HEK293T (cell line): ENCODE measurements at regions not wholly inside any gene's neighbourhood (a gene's known extent, or its start where the extent isn't known, plus 50 kb on each side); places are given as distances from the start of the nearest gene placed in this dataset.

ENCODE experiments used
- CTCF ChIA-PET: fragments of 350-600 bp; formaldehyde crosslinking; extraction: SDS; loops from one replicate; lab custom pipeline; 2021; ENCODE audit warnings: antibody characterized with exemption, inconsistent platforms; lab: Yijun Ruan, JAX
- POLR2A ChIA-PET: fragments of 350-600 bp; formaldehyde crosslinking; extraction: SDS; loops from one replicate; lab custom pipeline; 2020; ENCODE audit warnings: antibody characterized with exemption, inconsistent platforms; lab: Yijun Ruan, JAX
- DNase-seq: peaks from one replicate; pipeline ENCODE4 v3.0.0; 2012; ENCODE audit warnings: mixed read lengths; ENCODE audit errors: extremely low spot score
- ARNT ChIP-seq: fragments of 450-650 bp; IDR thresholded peaks from 2 replicates; pipeline ENCODE4 v1.6.1; 2017; ENCODE audit warnings: mild to moderate bottlenecking
- BHLHE40 ChIP-seq: fragments of 450-650 bp; IDR thresholded peaks from 2 replicates; pipeline ENCODE4 v1.6.1; 2016; ENCODE audit warnings: mild to moderate bottlenecking, moderate library complexity, borderline replicate concordance
- CTBP1 ChIP-seq: fragments of 450-650 bp; IDR thresholded peaks from 2 replicates; pipeline ENCODE4 v1.6.1; 2016; ENCODE audit warnings: borderline replicate concordance
- ELF4 ChIP-seq: fragments of 450-650 bp; IDR thresholded peaks from 2 replicates; pipeline ENCODE4 v1.6.1; 2017; ENCODE audit warnings: antibody characterized with exemption
- FOXA1 ChIP-seq: fragments of 450-650 bp; IDR thresholded peaks from 2 replicates; pipeline ENCODE4 v1.6.1; 2016; ENCODE audit warnings: mild to moderate bottlenecking
- FOXK2 ChIP-seq: fragments of 450-650 bp; IDR thresholded peaks from 2 replicates; pipeline ENCODE4 v1.6.1; 2016; ENCODE audit warnings: mild to moderate bottlenecking
- FOXM1 ChIP-seq: fragments of 450-650 bp; IDR thresholded peaks from 2 replicates; pipeline ENCODE4 v1.6.1; 2017; ENCODE audit warnings: mild to moderate bottlenecking, borderline replicate concordance
- HDGF ChIP-seq: fragments of 450-650 bp; IDR thresholded peaks from 2 replicates; pipeline ENCODE4 v1.6.1; 2017; ENCODE audit warnings: antibody characterized with exemption, borderline replicate concordance
- L3MBTL2 ChIP-seq: fragments of 450-650 bp; conservative IDR thresholded peaks from 2 replicates; pipeline ENCODE4 v1.6.1; 2016; ENCODE audit warnings: mild to moderate bottlenecking
- LEF1 ChIP-seq: fragments of 450-650 bp; IDR thresholded peaks from 2 replicates; pipeline ENCODE4 v1.6.1; 2017; ENCODE audit warnings: mild to moderate bottlenecking, borderline replicate concordance
- NFRKB ChIP-seq: fragments of 450-650 bp; IDR thresholded peaks from 2 replicates; pipeline ENCODE4 v1.6.1; 2016; ENCODE audit warnings: mild to moderate bottlenecking, moderate library complexity
- PKNOX1 ChIP-seq: fragments of 450-650 bp; IDR thresholded peaks from 2 replicates; pipeline ENCODE4 v1.6.1; 2016
- SP1 ChIP-seq: fragments of 450-650 bp; IDR thresholded peaks from 2 replicates; pipeline ENCODE4 v1.6.1; 2017
- SUZ12 ChIP-seq: fragments of 450-650 bp; IDR thresholded peaks from 2 replicates; pipeline ENCODE4 v1.6.1; 2016; ENCODE audit warnings: mild to moderate bottlenecking
- TARDBP ChIP-seq: fragments of 450-650 bp; IDR thresholded peaks from 2 replicates; pipeline ENCODE4 v1.6.1; 2016
- ZNF384 ChIP-seq: fragments of 450-650 bp; IDR thresholded peaks from 2 replicates; pipeline ENCODE4 v1.6.1; 2016

DNA sequence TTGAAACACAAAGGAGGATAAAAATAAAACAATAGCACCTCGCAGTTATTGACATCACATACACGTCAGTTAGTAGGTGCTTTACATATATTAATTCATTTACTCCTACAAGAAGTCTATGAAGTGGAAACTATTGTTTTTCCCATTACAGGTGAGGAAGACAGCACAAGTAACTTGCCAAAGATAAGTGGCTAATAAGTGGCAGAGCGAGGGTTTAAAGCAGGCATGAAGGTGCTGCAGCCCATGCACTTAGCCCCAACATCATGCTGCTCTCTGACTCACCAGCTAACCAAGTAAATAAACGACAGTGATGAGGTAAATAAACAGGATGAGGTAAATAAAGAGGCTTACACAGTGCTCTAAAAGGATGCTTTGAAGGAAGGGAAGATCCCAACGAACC is 498.6 kb upstream of the ZEB2 start:
- TF ChIP-seq TARDBP (no peak), LEF1 (no peak), ARNT (no peak), HDGF (no peak), CTBP1 (no peak), PKNOX1 (no peak), FOXA1 (no peak), FOXK2 (no peak), SP1 (no peak), FOXM1 (no peak)
- ChIA-PET CTCF (no interaction called here), POLR2A (no interaction called here)
- DNase-seq, result no peak

GRCh38 chr2:145017149-145017548 is 497.2 kb upstream of the ZEB2 start:
- POLR2A ChIA-PET, result no interaction called here
- CTCF ChIA-PET, result no interaction called here
- TF ChIP-seq LEF1 (no peak), HDGF (no peak), ZNF384 (no peak), FOXK2 (no peak)
- DNase-seq, result no peak

- CTCF ChIA-PET, result no interaction called here
- POLR2A ChIA-PET, result no interaction called here
Observed at GRCh38 chr2:145016711-145017110, 496.8 kb upstream of the ZEB2 start.

DNA sequence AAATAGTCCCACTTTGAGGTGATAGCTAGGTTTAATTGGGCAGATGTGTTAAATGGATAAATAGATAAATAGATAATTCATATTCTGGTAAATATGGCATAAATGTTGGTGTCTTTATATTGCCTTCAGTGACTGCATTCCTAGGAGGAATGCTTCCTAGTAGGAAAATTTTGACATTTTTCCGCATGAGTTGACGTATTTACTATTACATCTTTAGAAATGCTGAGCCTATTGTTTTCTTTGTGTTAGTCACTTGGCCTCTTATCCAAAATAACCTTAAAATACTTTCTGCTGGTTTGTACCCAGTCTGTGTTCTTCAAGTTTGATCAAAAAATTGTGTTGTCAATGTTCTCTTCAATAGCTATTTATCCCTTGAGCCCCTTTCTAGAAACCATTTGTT is 495.6 kb upstream of the ZEB2 start:
- TF ChIP-seq FOXK2 (no peak), ELF4 (no peak), PKNOX1 (no peak), FOXA1 (no peak), CTBP1 (no peak), ARNT (no peak), L3MBTL2 (no peak), BHLHE40 (no peak), SUZ12 (no peak), HDGF (no peak), ZNF384 (no peak), FOXM1 (no peak), TARDBP (no peak), NFRKB (no peak), LEF1 (no peak), SP1 (no peak)
- POLR2A ChIA-PET, result no interaction called here
- no peak for DNase-seq
- CTCF ChIA-PET, result no interaction called here

More at GRCh38 chr2:145016711-145017110, 496.8 kb upstream of the ZEB2 start:
- TF ChIP-seq FOXA1, result no peak
- TF ChIP-seq TARDBP, result no peak
- TF ChIP-seq NFRKB, result no peak
- TF ChIP-seq L3MBTL2, result no peak
- TF ChIP-seq ARNT, result no peak
- no peak for TF ChIP-seq BHLHE40
- TF ChIP-seq LEF1, result no peak
- no peak for TF ChIP-seq SUZ12
- no peak for TF ChIP-seq FOXM1
- TF ChIP-seq HDGF, result no peak
- no peak for TF ChIP-seq FOXK2
- no peak for TF ChIP-seq PKNOX1
- no peak for TF ChIP-seq CTBP1
- TF ChIP-seq SP1, result no peak
- TF ChIP-seq ZNF384, result no peak
- no peak for TF ChIP-seq ELF4
- no peak for DNase-seq

GRCh38 chr2:145012806-145013205 is 492.9 kb upstream of the ZEB2 start:
- TF ChIP-seq L3MBTL2, result no peak
- no peak for TF ChIP-seq SP1
- no peak for TF ChIP-seq FOXK2
- TF ChIP-seq PKNOX1, result no peak
- no peak for TF ChIP-seq ELF4
- no peak for TF ChIP-seq TARDBP
- TF ChIP-seq FOXM1, result no peak
- TF ChIP-seq SUZ12, result no peak
- TF ChIP-seq ZNF384, result no peak
- TF ChIP-seq BHLHE40, result no peak
- TF ChIP-seq ARNT, result no peak
- no peak for TF ChIP-seq NFRKB
- TF ChIP-seq CTBP1, result no peak
- TF ChIP-seq HDGF, result no peak
- no peak for TF ChIP-seq LEF1
- no peak for TF ChIP-seq FOXA1
- POLR2A ChIA-PET, result no interaction called here
- no peak for DNase-seq
- CTCF ChIA-PET, result no interaction called here

GRCh38 chr2:145012214-145012670 is 492.3 kb upstream of the ZEB2 start:
- TF ChIP-seq CTBP1 (0 out of 2 replicates have a peak, but pooled peaks have one; percentile 7), SUZ12 (no peak), HDGF (no peak), TARDBP (no peak), PKNOX1 (peak; percentile 92)
- ChIA-PET CTCF (no interaction called here), POLR2A (no interaction called here)
- DNase-seq, result peak; percentile 14
